PFSK-1 (cell line): ENCODE measurements at regions not wholly inside any gene's neighbourhood (a gene's known extent, or its start where the extent isn't known, plus 50 kb on each side); places are given as distances from the start of the nearest gene placed in this dataset.

ENCODE experiments used
- FOXP2 ChIP-seq: optimal IDR thresholded peaks from 2 replicates; pipeline ENCODE3; 2011; ENCODE audit warnings: borderline replicate concordance, control low read depth, inconsistent platforms; ENCODE audit not compliant: insufficient read depth; ENCODE audit errors: extremely low read length, extremely low read depth
- POLR2AphosphoS5 ChIP-seq: IDR thresholded peaks from 2 replicates; pipeline ENCODE4 v1.6.1; 2012; ENCODE audit warnings: low read depth, mild to moderate bottlenecking, control low read depth, low read length, moderate library complexity
- SIN3A ChIP-seq: IDR thresholded peaks from 2 replicates; pipeline ENCODE4 v1.6.1; 2012; ENCODE audit warnings: mild to moderate bottlenecking, low read length, moderate library complexity, borderline replicate concordance; ENCODE audit not compliant: insufficient read depth
- TAF1 ChIP-seq: IDR thresholded peaks from 2 replicates; pipeline ENCODE4 v1.6.1; 2012; ENCODE audit warnings: low read length, control low read depth, borderline replicate concordance; ENCODE audit not compliant: insufficient read depth
- TF ChIP-seq, protein P1 (sequence below), 2 experiments: IDR thresholded peaks; 2 replicates each; pipeline versions ENCODE4 v1.6.1 to v1.8.0; 2011 to 2012; ENCODE audit warnings: low read depth in 2 of 2, low read length in 2 of 2, control low read depth in 1 of 2, inconsistent platforms in 1 of 2, mild to moderate bottlenecking in 1 of 2, moderate library complexity in 1 of 2; ENCODE audit not compliant: insufficient read depth in 1 of 2

DNA sequence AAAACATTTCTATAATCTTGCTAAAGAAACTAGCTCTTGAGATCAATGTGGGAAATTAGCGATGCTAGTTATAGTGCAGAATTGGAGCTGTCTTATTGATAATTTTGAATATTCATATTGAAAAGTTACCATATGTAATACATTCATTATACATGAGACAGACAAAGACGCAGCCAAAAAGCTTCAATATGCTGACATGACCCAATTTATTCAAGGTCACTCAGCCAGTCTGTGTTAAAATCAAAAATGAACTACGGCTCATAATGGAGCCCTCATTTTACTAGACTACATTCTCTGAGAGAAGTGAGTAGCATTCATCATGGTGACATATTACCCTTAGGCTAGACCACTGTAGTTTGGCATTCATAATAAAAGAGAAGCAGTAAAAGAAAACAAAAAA lies 107.3 kb upstream of the GABRG2 start:
- TF ChIP-seq POLR2AphosphoS5 (no peak), TAF1 (no peak), FOXP2 (no peak), SIN3A (no peak)
- TF ChIP-seq, protein P1, sequence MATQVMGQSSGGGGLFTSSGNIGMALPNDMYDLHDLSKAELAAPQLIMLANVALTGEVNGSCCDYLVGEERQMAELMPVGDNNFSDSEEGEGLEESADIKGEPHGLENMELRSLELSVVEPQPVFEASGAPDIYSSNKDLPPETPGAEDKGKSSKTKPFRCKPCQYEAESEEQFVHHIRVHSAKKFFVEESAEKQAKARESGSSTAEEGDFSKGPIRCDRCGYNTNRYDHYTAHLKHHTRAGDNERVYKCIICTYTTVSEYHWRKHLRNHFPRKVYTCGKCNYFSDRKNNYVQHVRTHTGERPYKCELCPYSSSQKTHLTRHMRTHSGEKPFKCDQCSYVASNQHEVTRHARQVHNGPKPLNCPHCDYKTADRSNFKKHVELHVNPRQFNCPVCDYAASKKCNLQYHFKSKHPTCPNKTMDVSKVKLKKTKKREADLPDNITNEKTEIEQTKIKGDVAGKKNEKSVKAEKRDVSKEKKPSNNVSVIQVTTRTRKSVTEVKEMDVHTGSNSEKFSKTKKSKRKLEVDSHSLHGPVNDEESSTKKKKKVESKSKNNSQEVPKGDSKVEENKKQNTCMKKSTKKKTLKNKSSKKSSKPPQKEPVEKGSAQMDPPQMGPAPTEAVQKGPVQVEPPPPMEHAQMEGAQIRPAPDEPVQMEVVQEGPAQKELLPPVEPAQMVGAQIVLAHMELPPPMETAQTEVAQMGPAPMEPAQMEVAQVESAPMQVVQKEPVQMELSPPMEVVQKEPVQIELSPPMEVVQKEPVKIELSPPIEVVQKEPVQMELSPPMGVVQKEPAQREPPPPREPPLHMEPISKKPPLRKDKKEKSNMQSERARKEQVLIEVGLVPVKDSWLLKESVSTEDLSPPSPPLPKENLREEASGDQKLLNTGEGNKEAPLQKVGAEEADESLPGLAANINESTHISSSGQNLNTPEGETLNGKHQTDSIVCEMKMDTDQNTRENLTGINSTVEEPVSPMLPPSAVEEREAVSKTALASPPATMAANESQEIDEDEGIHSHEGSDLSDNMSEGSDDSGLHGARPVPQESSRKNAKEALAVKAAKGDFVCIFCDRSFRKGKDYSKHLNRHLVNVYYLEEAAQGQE (IDR thresholded peaks at IDR 0.05; ENCODE audit: insufficient read depth in 1 of 2, low read depth in 2 of 2, low read length in 2 of 2): no peak

DNA sequence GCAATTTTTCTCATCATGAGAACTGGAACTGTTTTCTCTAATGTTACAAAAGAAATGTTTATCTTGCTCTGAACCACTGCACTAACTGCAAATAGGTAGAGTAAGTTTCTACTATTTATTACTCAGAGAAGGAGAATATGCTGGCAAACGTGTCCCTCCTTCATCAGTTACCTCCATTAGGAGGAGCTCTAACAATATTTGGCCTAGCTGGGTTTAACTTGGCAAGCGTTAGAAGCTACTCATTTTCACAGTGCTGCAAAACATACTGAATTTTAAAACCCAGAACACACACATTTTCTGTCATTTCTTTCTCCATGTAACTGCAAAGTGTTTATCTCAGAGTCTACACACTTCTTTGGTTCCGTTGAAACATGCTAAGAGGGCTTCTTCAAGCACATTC lies 101.0 kb upstream of the GABRG2 start:
- no peak for TF ChIP-seq POLR2AphosphoS5
- no peak for TF ChIP-seq FOXP2
- TF ChIP-seq, protein P1 (IDR thresholded peaks at IDR 0.05; ENCODE audit: insufficient read depth in 1 of 2, low read depth in 2 of 2, low read length in 2 of 2): no peak

DNA sequence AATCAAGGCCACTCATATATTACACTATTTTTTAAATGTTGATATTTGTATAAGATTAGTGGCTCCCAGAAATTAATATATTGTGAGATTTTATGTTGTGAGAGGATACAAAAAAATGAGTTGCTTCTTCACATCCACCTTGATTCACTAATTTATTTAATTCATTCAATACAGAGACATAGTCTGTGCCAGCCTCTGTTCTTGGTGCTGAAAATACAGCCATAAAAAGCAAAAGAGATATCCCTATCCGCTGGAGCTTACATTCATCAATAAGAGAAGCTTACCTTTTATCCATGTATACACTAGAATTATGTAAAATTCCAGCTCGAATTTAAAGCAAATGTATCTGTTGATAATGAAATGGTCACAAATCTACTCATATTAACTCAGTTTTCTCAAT lies 92.2 kb upstream of the GABRG2 start:
- TF ChIP-seq POLR2AphosphoS5: no peak
- TF ChIP-seq, protein P1 (IDR thresholded peaks at IDR 0.05; ENCODE audit: insufficient read depth in 1 of 2, low read depth in 2 of 2, low read length in 2 of 2): peak in 1 of 2 experiments; percentile 50; a peak in 1 of 4 replicates

DNA sequence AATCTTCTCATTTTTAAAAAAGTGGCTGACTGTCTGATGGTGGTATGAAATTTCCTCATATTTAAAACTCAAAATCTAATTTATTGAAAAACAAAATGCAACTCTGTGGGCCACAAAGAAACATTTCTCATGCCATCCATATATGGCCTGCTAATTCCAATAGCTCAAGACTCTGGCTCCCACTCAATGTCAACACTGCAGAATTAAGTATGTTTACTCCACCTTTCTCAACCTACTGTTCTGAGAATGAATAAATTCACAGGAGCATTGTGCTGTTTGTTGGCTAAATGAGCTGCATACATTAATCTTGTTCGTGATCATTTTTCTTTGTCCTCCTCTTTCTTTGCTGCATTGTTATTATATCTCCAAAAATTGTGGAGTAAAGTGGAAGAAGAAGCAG lies 79.5 kb upstream of the GABRG2 start:
- TF ChIP-seq SIN3A: no peak
- no peak for TF ChIP-seq FOXP2
- no peak for TF ChIP-seq POLR2AphosphoS5
- TF ChIP-seq, protein P1 (IDR thresholded peaks at IDR 0.05; ENCODE audit: insufficient read depth in 1 of 2, low read depth in 2 of 2, low read length in 2 of 2): no peak
- TF ChIP-seq TAF1: no peak
